H1 (cell line): ENCODE measurements at regions not wholly inside any gene's neighbourhood (a gene's known extent, or its start where the extent isn't known, plus 50 kb on each side); places are given as distances from the start of the nearest gene placed in this dataset.

ENCODE experiments used
- ASH2L ChIP-seq: fragments of 200-600, 300-600 bp; sonication (generic); IDR thresholded peaks from one replicate; pipeline ENCODE4 v1.7.1; 2017; ENCODE audit warnings: low read length
- BRCA1 ChIP-seq: IDR thresholded peaks from 2 replicates; pipeline ENCODE4 v1.6.1; 2012; ENCODE audit warnings: low read depth, low read length, improper control_type of control experiment
- CHD1 ChIP-seq: IDR thresholded peaks from 2 replicates; pipeline ENCODE4 v1.6.1; 2012; ENCODE audit warnings: low read depth, low read length, improper control_type of control experiment
- CHD2 ChIP-seq: IDR thresholded peaks from 2 replicates; pipeline ENCODE4 v1.6.1; 2012; ENCODE audit warnings: low read length, improper control_type of control experiment
- EZH2 ChIP-seq: fragments of 200-600 bp; sonication (generic); IDR thresholded peaks from 2 replicates; pipeline ENCODE4 v1.7.1; 2012; ENCODE audit warnings: low read depth, mild to moderate bottlenecking, moderate library complexity, low read length, inconsistent platforms; ENCODE audit not compliant: severe bottlenecking
- GTF2F1 ChIP-seq: IDR thresholded peaks from 2 replicates; pipeline ENCODE4 v1.6.1; 2012; ENCODE audit warnings: low read depth, low read length, improper control_type of control experiment, borderline replicate concordance
- HDAC2 ChIP-seq, 2 experiments: fragments of 300-600 bp in 1 of 2; sonication (generic) in 1 of 2; IDR thresholded peaks; 2 replicates each; pipeline ENCODE4 v1.6.1; 2011 to 2012; ENCODE audit warnings: low read depth in 2 of 2, low read length in 2 of 2, mild to moderate bottlenecking in 2 of 2, moderate library complexity in 2 of 2, borderline replicate concordance in 1 of 2, inconsistent platforms in 1 of 2
- KDM1A ChIP-seq: fragments of 200-600, 300-600 bp; sonication (generic); IDR thresholded peaks from 2 replicates; pipeline ENCODE4 v1.7.1; 2016; ENCODE audit warnings: mild to moderate bottlenecking, low read length, borderline replicate concordance
- PHF8 ChIP-seq: fragments of 200-600 bp; sonication (generic); conservative IDR thresholded peaks from 2 replicates; pipeline ENCODE4 v1.7.1; 2012; ENCODE audit warnings: low read depth, mild to moderate bottlenecking, inconsistent platforms, low read length, moderate library complexity
- POU5F1 ChIP-seq: IDR thresholded peaks from 2 replicates; pipeline ENCODE4 v1.6.1; 2011; ENCODE audit warnings: low read depth, mild to moderate bottlenecking, low read length, moderate library complexity
- RAD21 ChIP-seq, 2 experiments: IDR thresholded peaks in 1 of 2; conservative IDR thresholded peaks in 1 of 2; 2 replicates each; pipeline ENCODE4 v1.6.1; 2011; ENCODE audit warnings: low read depth in 2 of 2, low read length in 2 of 2, improper control_type of control experiment in 1 of 2, inconsistent platforms in 1 of 2, mild to moderate bottlenecking in 1 of 2, moderate library complexity in 1 of 2
- SP2 ChIP-seq: IDR thresholded peaks from 2 replicates; pipeline ENCODE4 v1.6.1; 2012; ENCODE audit warnings: mild to moderate bottlenecking, low read length, inconsistent platforms
- SP4 ChIP-seq: IDR thresholded peaks from 2 replicates; pipeline ENCODE4 v1.6.1; 2012; ENCODE audit warnings: low read length, inconsistent platforms
- TAF1 ChIP-seq: IDR thresholded peaks from 2 replicates; pipeline ENCODE4 v1.6.1; 2011; ENCODE audit warnings: mild to moderate bottlenecking, low read depth, low read length
- TBP ChIP-seq: IDR thresholded peaks from 2 replicates; pipeline ENCODE4 v1.6.1; 2011; ENCODE audit warnings: low read depth, low read length, improper control_type of control experiment
- TF ChIP-seq, protein P1 (sequence below), 3 experiments: IDR thresholded peaks; 1 replicate in 2 of 3; 2 replicates in 1 of 3; pipeline versions ENCODE4 v1.5.1 to v1.6.1; 2011; ENCODE audit warnings: low read length in 3 of 3, mild to moderate bottlenecking in 3 of 3, inconsistent platforms in 2 of 3, low read depth in 1 of 3, moderate library complexity in 1 of 3; ENCODE audit not compliant: insufficient read depth in 1 of 3; ENCODE audit errors: control extremely low read depth in 1 of 3
- TF ChIP-seq, protein P2 (sequence below): IDR thresholded peaks from 2 replicates; pipeline ENCODE4 v1.6.1; 2012; ENCODE audit warnings: inconsistent platforms
- TF ChIP-seq, protein P3 (sequence below): IDR thresholded peaks from 2 replicates; pipeline ENCODE4 v1.6.1; 2011; ENCODE audit warnings: low read depth, mild to moderate bottlenecking, low read length; ENCODE audit not compliant: insufficient read depth
- TF ChIP-seq, protein P4 (sequence below): IDR thresholded peaks from 2 replicates; pipeline ENCODE4 v1.6.1; 2011; ENCODE audit warnings: low read length, improper control_type of control experiment

DNA sequence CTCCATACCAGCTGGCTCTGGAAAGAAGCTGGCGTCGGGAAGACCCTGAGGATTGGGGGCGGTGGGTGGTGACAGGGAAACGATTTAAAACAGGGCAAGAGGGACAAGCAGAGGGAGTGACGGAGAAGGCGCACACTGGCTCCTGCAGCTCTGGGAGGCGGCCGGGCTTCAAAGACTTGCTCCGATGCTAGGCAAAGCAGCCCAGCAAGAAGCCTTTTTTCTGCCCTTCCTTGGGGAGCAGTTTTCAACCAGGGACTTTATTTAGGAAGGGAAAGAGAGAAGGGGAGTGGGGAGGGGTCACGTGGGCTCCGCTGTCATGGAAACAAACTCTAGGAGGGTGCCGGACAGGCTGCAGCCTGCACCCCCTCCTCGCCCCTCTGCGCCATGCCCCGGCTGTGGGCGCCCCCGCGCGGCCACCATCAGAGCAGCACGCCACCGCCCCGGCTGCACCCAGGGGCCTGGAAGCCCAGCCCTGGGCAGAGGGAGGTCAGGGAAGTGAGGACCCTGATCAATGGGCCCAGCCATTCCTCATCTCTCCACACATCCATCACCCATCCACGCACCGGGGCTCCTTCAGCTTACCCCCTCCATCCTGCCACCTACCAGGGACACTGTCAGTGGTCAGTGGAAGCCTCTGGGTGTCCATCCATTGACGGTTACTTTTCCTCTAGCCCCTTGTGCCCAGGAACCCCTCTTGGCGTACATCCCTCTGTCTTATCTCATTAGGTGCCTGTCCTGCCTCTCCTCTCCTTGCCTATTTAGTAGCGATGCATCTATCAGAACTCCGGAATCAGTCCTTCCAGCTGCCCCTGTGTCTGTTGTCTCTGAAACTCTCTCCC, 66.6 kb upstream of the CCDC167 start (continued):
- TF ChIP-seq, protein P1, sequence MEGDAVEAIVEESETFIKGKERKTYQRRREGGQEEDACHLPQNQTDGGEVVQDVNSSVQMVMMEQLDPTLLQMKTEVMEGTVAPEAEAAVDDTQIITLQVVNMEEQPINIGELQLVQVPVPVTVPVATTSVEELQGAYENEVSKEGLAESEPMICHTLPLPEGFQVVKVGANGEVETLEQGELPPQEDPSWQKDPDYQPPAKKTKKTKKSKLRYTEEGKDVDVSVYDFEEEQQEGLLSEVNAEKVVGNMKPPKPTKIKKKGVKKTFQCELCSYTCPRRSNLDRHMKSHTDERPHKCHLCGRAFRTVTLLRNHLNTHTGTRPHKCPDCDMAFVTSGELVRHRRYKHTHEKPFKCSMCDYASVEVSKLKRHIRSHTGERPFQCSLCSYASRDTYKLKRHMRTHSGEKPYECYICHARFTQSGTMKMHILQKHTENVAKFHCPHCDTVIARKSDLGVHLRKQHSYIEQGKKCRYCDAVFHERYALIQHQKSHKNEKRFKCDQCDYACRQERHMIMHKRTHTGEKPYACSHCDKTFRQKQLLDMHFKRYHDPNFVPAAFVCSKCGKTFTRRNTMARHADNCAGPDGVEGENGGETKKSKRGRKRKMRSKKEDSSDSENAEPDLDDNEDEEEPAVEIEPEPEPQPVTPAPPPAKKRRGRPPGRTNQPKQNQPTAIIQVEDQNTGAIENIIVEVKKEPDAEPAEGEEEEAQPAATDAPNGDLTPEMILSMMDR (IDR thresholded peaks at IDR 0.05; ENCODE audit: control extremely low read depth in 1 of 3, insufficient read depth in 1 of 3, low read depth in 1 of 3, low read length in 3 of 3), result peak; percentile 84 to 93 (median 91)
- TF ChIP-seq KDM1A (peak; percentile 83; the same call in 1 of the 2 replicates), SP4 (no peak), HDAC2 (IDR thresholded peaks at IDR 0.05; ENCODE audit: borderline replicate concordance in 1 of 2, low read depth in 2 of 2, low read length in 2 of 2) (0 out of 4 replicates have a peak, but pooled peaks of 1 of the 2 experiments have one; percentile 41), TAF1 (0 out of 2 replicates have a peak, but pooled peaks have one; percentile 4), RAD21 (IDR thresholded peaks at IDR 0.05 in 1 of 2, conservative IDR thresholded peaks at IDR 0.05 in 1 of 2; ENCODE audit: low read depth in 2 of 2, low read length in 2 of 2) (peak; percentile 89), ASH2L (peak; percentile 81), CHD1 (no peak), PHF8 (no peak), GTF2F1 (no peak), TBP (no peak), SP2 (no peak), POU5F1 (no peak), CHD2 (no peak), BRCA1 (no peak), EZH2 (no peak)
- TF ChIP-seq, protein P2, sequence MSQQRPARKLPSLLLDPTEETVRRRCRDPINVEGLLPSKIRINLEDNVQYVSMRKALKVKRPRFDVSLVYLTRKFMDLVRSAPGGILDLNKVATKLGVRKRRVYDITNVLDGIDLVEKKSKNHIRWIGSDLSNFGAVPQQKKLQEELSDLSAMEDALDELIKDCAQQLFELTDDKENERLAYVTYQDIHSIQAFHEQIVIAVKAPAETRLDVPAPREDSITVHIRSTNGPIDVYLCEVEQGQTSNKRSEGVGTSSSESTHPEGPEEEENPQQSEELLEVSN, result no peak
- TF ChIP-seq, protein P3, sequence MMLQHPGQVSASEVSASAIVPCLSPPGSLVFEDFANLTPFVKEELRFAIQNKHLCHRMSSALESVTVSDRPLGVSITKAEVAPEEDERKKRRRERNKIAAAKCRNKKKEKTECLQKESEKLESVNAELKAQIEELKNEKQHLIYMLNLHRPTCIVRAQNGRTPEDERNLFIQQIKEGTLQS, result peak; percentile 73
- TF ChIP-seq, protein P4, sequence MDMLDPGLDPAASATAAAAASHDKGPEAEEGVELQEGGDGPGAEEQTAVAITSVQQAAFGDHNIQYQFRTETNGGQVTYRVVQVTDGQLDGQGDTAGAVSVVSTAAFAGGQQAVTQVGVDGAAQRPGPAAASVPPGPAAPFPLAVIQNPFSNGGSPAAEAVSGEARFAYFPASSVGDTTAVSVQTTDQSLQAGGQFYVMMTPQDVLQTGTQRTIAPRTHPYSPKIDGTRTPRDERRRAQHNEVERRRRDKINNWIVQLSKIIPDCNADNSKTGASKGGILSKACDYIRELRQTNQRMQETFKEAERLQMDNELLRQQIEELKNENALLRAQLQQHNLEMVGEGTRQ, result peak; percentile 90
